ENCODE measurements at regions not wholly inside any gene's neighbourhood (a gene's known extent, or its start where the extent isn't known, plus 50 kb on each side); places are given as distances from the start of the nearest gene placed in this dataset.

- ChIA-PET POLR2A (no interaction called here), CTCF (no interaction called here)
- no peak overlapping the region for H3K4me3 ChIP-seq (ENCODE audit: low read length)
- Mint-ChIP-seq H3K4me3 (no peak overlapping the region), H3K27me3 (no peaks in the 10 kb centered on the region), H3K9me3 (no peaks in the 10 kb centered on the region), H3K36me3 (no peaks in the 10 kb centered on the region), H3K27ac (no peak overlapping the region), H3K4me1 (no peaks in the 10 kb centered on the region)
- no peak overlapping the region for H3K27ac ChIP-seq (ENCODE audit: low read depth, low read length)
- no peaks in the 10 kb centered on the region for H3K27me3 ChIP-seq (ENCODE audit: control insufficient read depth in 2 of 2, insufficient read depth in 2 of 2, low read length in 2 of 2)
- ATAC-seq (no peak), DNase-seq (no peak)
- no peaks in the 10 kb centered on the region for H3K9me3 ChIP-seq (ENCODE audit: control insufficient read depth in 2 of 3, low read length in 3 of 3)
- H3K36me3 ChIP-seq (ENCODE audit: control insufficient read depth in 2 of 3, insufficient read depth in 3 of 3, low read length in 3 of 3), result no peaks in the 10 kb centered on the region
- H3K4me1 ChIP-seq (ENCODE audit: control insufficient read depth in 2 of 2, insufficient read depth in 2 of 2, low read length in 2 of 2), result no peaks in the 10 kb centered on the region
- intact Hi-C loops (cut with micrococcal nuclease), result no loop called here
These were observed 433.7 kb upstream of the RGS17 start for GRCh38 chr6:153564803-153565202.

DNA sequence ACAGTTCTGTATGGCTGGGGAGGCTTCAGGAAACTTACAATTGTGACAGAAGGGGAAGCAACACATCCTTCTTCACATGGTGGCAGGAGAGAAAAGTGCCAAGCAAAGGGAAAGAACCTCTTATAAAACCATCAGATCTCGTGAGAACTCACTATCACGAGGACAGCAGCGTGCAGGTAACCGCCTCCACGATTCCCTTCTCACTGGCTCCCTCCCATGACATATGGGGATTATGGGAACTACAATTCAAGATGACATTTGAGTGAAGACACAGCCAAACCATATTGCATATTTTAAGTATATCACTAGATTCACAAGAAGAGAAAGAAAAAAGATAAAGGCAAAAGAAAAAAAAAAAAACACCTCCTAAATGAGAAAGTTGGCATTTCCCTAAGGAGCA, 431.9 kb upstream of the RGS17 start:
- no peaks in the 10 kb centered on the region for H3K4me1 ChIP-seq (ENCODE audit: control insufficient read depth in 2 of 2, insufficient read depth in 2 of 2, low read length in 2 of 2)
- Mint-ChIP-seq H3K4me3 (no peak overlapping the region), H3K27me3 (no peaks in the 10 kb centered on the region), H3K4me1 (no peaks in the 10 kb centered on the region), H3K36me3 (no peaks in the 10 kb centered on the region), H3K9me3 (no peaks in the 10 kb centered on the region), H3K27ac (no peak overlapping the region)
- no peaks in the 10 kb centered on the region for H3K9me3 ChIP-seq (ENCODE audit: control insufficient read depth in 2 of 3, low read length in 3 of 3)
- H3K36me3 ChIP-seq (ENCODE audit: control insufficient read depth in 2 of 3, insufficient read depth in 3 of 3, low read length in 3 of 3), result no peaks in the 10 kb centered on the region
- intact Hi-C loops (cut with micrococcal nuclease), result no loop called here
- H3K27ac ChIP-seq (ENCODE audit: low read depth, low read length), result no peak overlapping the region
- CTCF ChIA-PET, result no interaction called here
- H3K4me3 ChIP-seq (ENCODE audit: low read length), result no peak overlapping the region
- POLR2A ChIA-PET, result no interaction called here
- no peak for DNase-seq
- no peak for ATAC-seq
- H3K27me3 ChIP-seq (ENCODE audit: control insufficient read depth in 2 of 2, insufficient read depth in 2 of 2, low read length in 2 of 2), result no peaks in the 10 kb centered on the region

GRCh38 chr6:153553627-153554026, 422.5 kb upstream of the RGS17 start:
- ATAC-seq (no peak), DNase-seq (no peak)
- no peaks in the 10 kb centered on the region for H3K27me3 Mint-ChIP-seq
- POLR2A ChIA-PET, result no interaction called here
- Histone ChIP-seq H3K36me3 (ENCODE audit: control insufficient read depth in 2 of 3, insufficient read depth in 3 of 3, low read length in 3 of 3) (no peaks in the 10 kb centered on the region), H3K27ac (ENCODE audit: low read depth, low read length) (no peak overlapping the region), H3K4me3 (ENCODE audit: low read length) (no peak overlapping the region), H3K27me3 (ENCODE audit: control insufficient read depth in 2 of 2, insufficient read depth in 2 of 2, low read length in 2 of 2) (no peaks in the 10 kb centered on the region), H3K9me3 (ENCODE audit: control insufficient read depth in 2 of 3, low read length in 3 of 3) (no peaks in the 10 kb centered on the region), H3K4me1 (ENCODE audit: control insufficient read depth in 2 of 2, insufficient read depth in 2 of 2, low read length in 2 of 2) (no peaks in the 10 kb centered on the region)
- intact Hi-C loops (cut with micrococcal nuclease), result no loop called here
- H3K4me1 Mint-ChIP-seq, result no peaks in the 10 kb centered on the region
- CTCF ChIA-PET, result no interaction called here
- H3K27ac Mint-ChIP-seq, result no peak overlapping the region
- no peaks in the 10 kb centered on the region for H3K36me3 Mint-ChIP-seq
- H3K4me3 Mint-ChIP-seq, result no peak overlapping the region
- peaks cover 0 to 5% (median 0%) of the 10 kb centered on the region in 11 donors for H3K9me3 Mint-ChIP-seq

GRCh38 chr6:153539602-153540001, 408.5 kb upstream of the RGS17 start:
- no peak for DNase-seq
- H3K9me3 Mint-ChIP-seq, result peaks cover 0 to 14% (median 0%) of the 10 kb centered on the region in 11 donors
- H3K27me3 Mint-ChIP-seq, result peaks cover 0 to 4% (median 0%) of the 10 kb centered on the region in 5 donors
- Histone ChIP-seq H3K27ac (ENCODE audit: low read depth, low read length) (no peak overlapping the region), H3K4me3 (ENCODE audit: low read length) (no peak overlapping the region), H3K4me1 (ENCODE audit: control insufficient read depth in 2 of 2, insufficient read depth in 2 of 2, low read length in 2 of 2) (no peaks in the 10 kb centered on the region), H3K36me3 (ENCODE audit: control insufficient read depth in 2 of 3, insufficient read depth in 3 of 3, low read length in 3 of 3) (no peaks in the 10 kb centered on the region), H3K27me3 (ENCODE audit: control insufficient read depth in 2 of 2, insufficient read depth in 2 of 2, low read length in 2 of 2) (no peaks in the 10 kb centered on the region), H3K9me3 (ENCODE audit: control insufficient read depth in 2 of 3, low read length in 3 of 3) (no peaks in the 10 kb centered on the region)
- no peaks in the 10 kb centered on the region for H3K4me1 Mint-ChIP-seq
- no peak for ATAC-seq
- H3K4me3 Mint-ChIP-seq, result no peak overlapping the region
- intact Hi-C loops (cut with micrococcal nuclease), result no loop called here
- CTCF ChIA-PET, result no interaction called here
- no peak overlapping the region for H3K27ac Mint-ChIP-seq
- H3K36me3 Mint-ChIP-seq, result no peaks in the 10 kb centered on the region
- POLR2A ChIA-PET, result no interaction called here

GRCh38 chr6:153538491-153538890, 407.4 kb upstream of the RGS17 start:
- intact Hi-C loops (cut with micrococcal nuclease), result no loop called here
- ChIA-PET CTCF (no interaction called here), POLR2A (no interaction called here)
- Mint-ChIP-seq H3K27me3 (peaks cover 0 to 4% (median 0%) of the 10 kb centered on the region in 5 donors), H3K9me3 (peaks cover 0 to 6% (median 0%) of the 10 kb centered on the region in 11 donors), H3K36me3 (no peaks in the 10 kb centered on the region), H3K4me3 (no peak overlapping the region), H3K4me1 (no peaks in the 10 kb centered on the region), H3K27ac (no peak overlapping the region)
- H3K27ac ChIP-seq (ENCODE audit: low read depth, low read length), result no peak overlapping the region
- no peaks in the 10 kb centered on the region for H3K9me3 ChIP-seq (ENCODE audit: control insufficient read depth in 2 of 3, low read length in 3 of 3)
- no peak overlapping the region for H3K4me3 ChIP-seq (ENCODE audit: low read length)
- ATAC-seq (no peak), DNase-seq (no peak)
- no peaks in the 10 kb centered on the region for H3K27me3 ChIP-seq (ENCODE audit: control insufficient read depth in 2 of 2, insufficient read depth in 2 of 2, low read length in 2 of 2)
- H3K36me3 ChIP-seq (ENCODE audit: control insufficient read depth in 2 of 3, insufficient read depth in 3 of 3, low read length in 3 of 3), result no peaks in the 10 kb centered on the region
- no peaks in the 10 kb centered on the region for H3K4me1 ChIP-seq (ENCODE audit: control insufficient read depth in 2 of 2, insufficient read depth in 2 of 2, low read length in 2 of 2)

GRCh38 chr6:153537422-153537821, 406.3 kb upstream of the RGS17 start:
- Mint-ChIP-seq H3K4me3 (no peak overlapping the region), H3K9me3 (no peaks in the 10 kb centered on the region), H3K36me3 (no peaks in the 10 kb centered on the region), H3K27me3 (peaks cover 0 to 4% (median 0%) of the 10 kb centered on the region in 5 donors), H3K27ac (no peak overlapping the region), H3K4me1 (no peaks in the 10 kb centered on the region)
- POLR2A ChIA-PET, result no interaction called here
- H3K9me3 ChIP-seq (ENCODE audit: control insufficient read depth in 2 of 3, low read length in 3 of 3), result no peaks in the 10 kb centered on the region
- ATAC-seq (no peak), DNase-seq (no peak)
- H3K4me3 ChIP-seq (ENCODE audit: low read length), result no peak overlapping the region
- H3K36me3 ChIP-seq (ENCODE audit: control insufficient read depth in 2 of 3, insufficient read depth in 3 of 3, low read length in 3 of 3), result no peaks in the 10 kb centered on the region
- CTCF ChIA-PET, result no interaction called here
- H3K27me3 ChIP-seq (ENCODE audit: control insufficient read depth in 2 of 2, insufficient read depth in 2 of 2, low read length in 2 of 2), result no peaks in the 10 kb centered on the region
- intact Hi-C loops (cut with micrococcal nuclease), result no loop called here
- no peaks in the 10 kb centered on the region for H3K4me1 ChIP-seq (ENCODE audit: control insufficient read depth in 2 of 2, insufficient read depth in 2 of 2, low read length in 2 of 2)
- no peak overlapping the region for H3K27ac ChIP-seq (ENCODE audit: low read depth, low read length)

- Mint-ChIP-seq H3K4me1 (no peaks in the 10 kb centered on the region), H3K36me3 (no peaks in the 10 kb centered on the region), H3K4me3 (no peak overlapping the region), H3K27me3 (no peaks in the 10 kb centered on the region), H3K9me3 (peaks cover 0 to 22% (median 5%) of the 10 kb centered on the region in 11 donors), H3K27ac (no peak overlapping the region)
- POLR2A ChIA-PET, result no interaction called here
- no peak overlapping the region for H3K27ac ChIP-seq (ENCODE audit: low read depth, low read length)
- no peak overlapping the region for H3K4me3 ChIP-seq (ENCODE audit: low read length)
- no peaks in the 10 kb centered on the region for H3K27me3 ChIP-seq (ENCODE audit: control insufficient read depth in 2 of 2, insufficient read depth in 2 of 2, low read length in 2 of 2)
- DNase-seq, result no peak
- H3K36me3 ChIP-seq (ENCODE audit: control insufficient read depth in 2 of 3, insufficient read depth in 3 of 3, low read length in 3 of 3), result no peaks in the 10 kb centered on the region
- ATAC-seq, result no peak
- CTCF ChIA-PET, result no interaction called here
- intact Hi-C loops (cut with micrococcal nuclease), result no loop called here
- H3K9me3 ChIP-seq (ENCODE audit: control insufficient read depth in 2 of 3, low read length in 3 of 3), result no peaks in the 10 kb centered on the region
- no peaks in the 10 kb centered on the region for H3K4me1 ChIP-seq (ENCODE audit: control insufficient read depth in 2 of 2, insufficient read depth in 2 of 2, low read length in 2 of 2)
These were observed 395.4 kb upstream of the RGS17 start for GRCh38 chr6:153526479-153526878.

All from naive thymus-derived CD4-positive, alpha-beta T cell (primary cell).